ENCODE measurements at regions not wholly inside any gene's neighbourhood (a gene's known extent, or its start where the extent isn't known, plus 50 kb on each side); places are given as distances from the start of the nearest gene placed in this dataset.

DNA sequence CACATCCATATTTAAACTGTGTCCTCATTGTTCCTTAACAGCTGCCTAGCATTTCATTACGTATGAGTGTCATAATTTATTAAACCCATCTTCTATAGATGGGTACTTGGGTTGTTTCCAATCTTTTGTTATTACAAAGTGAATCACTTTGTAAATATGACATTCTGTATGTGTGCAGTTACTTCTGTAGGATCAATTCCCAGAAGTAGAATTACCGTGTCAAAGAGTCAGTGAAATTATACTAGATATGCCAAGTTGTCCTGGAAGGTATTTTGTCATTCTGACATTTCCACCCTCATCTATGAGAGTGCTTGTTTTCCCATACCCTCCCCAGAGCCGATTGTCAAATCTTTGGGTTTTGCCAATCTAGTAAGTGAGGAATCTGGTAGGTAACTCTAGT lies 194.5 kb upstream of the APCDD1 start:
- Histone ChIP-seq H3K4me1 (ENCODE audit: insufficient read depth) (peaks cover 5% of the 10 kb centered on the region), H3K4me3 (no peak overlapping the region), H3K27ac (no peak overlapping the region), H3K9me3 (no peaks in the 10 kb centered on the region), H3K27me3 (no peaks in the 10 kb centered on the region), H3K36me3 (no peaks in the 10 kb centered on the region)
- TF ChIP-seq POLR2A (IDR thresholded peaks at IDR 0.05) (no peak), EP300 (IDR thresholded peaks at IDR 0.05) (no peak)
- TF ChIP-seq, protein P1, sequence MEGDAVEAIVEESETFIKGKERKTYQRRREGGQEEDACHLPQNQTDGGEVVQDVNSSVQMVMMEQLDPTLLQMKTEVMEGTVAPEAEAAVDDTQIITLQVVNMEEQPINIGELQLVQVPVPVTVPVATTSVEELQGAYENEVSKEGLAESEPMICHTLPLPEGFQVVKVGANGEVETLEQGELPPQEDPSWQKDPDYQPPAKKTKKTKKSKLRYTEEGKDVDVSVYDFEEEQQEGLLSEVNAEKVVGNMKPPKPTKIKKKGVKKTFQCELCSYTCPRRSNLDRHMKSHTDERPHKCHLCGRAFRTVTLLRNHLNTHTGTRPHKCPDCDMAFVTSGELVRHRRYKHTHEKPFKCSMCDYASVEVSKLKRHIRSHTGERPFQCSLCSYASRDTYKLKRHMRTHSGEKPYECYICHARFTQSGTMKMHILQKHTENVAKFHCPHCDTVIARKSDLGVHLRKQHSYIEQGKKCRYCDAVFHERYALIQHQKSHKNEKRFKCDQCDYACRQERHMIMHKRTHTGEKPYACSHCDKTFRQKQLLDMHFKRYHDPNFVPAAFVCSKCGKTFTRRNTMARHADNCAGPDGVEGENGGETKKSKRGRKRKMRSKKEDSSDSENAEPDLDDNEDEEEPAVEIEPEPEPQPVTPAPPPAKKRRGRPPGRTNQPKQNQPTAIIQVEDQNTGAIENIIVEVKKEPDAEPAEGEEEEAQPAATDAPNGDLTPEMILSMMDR (IDR thresholded peaks at IDR 0.05), result no peak
- DNase-seq, result no peak
- intact Hi-C loops (cut with DNase I), result no loop called here
- 88 to 90% (median 89%) methylated on average over 3 of the region's 3 CpGs for WGBS, 3 donors

DNA sequence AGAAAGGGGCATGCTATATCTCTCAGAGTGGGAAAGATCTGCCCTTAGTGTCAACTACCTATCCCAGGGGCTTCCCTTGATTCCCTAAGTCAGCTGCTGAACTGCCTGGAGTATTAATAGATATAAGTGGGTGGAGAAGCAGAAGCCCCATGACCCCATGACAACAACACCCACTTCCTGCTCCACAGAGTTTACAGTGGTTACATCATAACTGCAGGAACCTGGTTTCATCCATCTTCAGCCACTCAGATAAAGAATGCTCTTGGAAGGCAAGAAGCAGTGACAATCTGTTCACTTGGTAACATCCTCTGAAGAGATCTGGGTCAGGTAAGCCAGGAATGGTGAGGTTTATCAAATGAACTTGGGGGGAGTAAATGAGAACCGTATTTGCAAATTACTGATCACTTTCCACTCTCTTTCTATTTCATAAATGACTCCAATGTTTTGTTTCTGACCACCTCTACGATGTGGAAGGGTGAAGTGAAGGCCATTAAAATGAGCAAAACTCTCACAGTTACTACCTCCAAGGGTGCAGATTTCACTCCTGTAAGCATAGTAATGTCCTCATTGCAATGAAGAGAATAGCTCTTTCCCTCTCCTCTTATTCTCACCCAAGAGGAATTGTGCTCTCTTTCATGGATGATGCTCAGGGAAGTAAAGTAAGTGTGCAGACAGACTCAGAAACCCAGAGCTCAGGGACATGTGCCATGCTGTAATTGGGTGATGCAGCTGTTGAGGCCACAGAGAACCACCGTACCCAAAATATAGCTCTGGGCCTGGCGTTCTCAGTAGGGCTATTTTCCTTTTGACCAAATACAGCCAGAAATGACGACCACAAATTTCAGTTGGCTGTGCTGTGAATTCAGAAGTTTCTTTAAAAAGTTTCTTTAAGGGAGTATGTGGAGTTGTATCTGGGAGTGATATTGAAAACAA lies 192.8 kb upstream of the APCDD1 start:
- intact Hi-C loops (cut with DNase I), result no loop called here
- no peaks in the 10 kb centered on the region for H3K9me3 ChIP-seq
- DNase-seq, result no peak
- 90 to 92% (median 91%) methylated on average over 5 of the region's 5 CpGs for WGBS, 3 donors
- peaks cover 5% of the 10 kb centered on the region for H3K4me1 ChIP-seq (ENCODE audit: insufficient read depth)
- no peak overlapping the region for H3K27ac ChIP-seq
- no peak overlapping the region for H3K4me3 ChIP-seq
- no peaks in the 10 kb centered on the region for H3K27me3 ChIP-seq
- TF ChIP-seq EP300 (IDR thresholded peaks at IDR 0.05) (no peak), POLR2A (IDR thresholded peaks at IDR 0.05) (no peak)
- TF ChIP-seq, protein P1 (IDR thresholded peaks at IDR 0.05), result no peak
- no peaks in the 10 kb centered on the region for H3K36me3 ChIP-seq

DNA sequence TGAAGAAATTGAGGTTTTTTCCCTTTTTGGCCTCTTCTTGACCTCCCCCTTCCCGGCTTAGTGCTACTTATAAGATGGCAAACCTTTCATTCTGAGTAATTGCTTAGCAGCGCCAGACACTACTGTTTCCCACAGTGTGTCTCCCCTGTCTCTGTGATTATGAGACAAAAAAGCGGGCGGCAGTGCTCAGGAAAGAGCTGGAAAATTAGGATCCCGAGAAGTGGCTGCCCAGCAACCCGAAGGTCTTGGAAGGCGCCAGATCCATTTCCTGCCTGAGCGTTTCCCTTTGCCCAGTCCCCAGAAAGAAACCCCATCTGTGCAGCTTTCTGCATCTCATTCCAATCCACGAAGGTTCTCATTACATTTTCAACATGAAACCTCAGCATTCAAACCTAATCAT lies 191.9 kb upstream of the APCDD1 start:
- no peaks in the 10 kb centered on the region for H3K27me3 ChIP-seq
- intact Hi-C loops (cut with DNase I), result no loop called here
- 92 to 93% (median 93%) methylated on average over 9 of the region's 9 CpGs for WGBS, 3 donors
- no peak overlapping the region for H3K4me3 ChIP-seq
- peaks cover 5% of the 10 kb centered on the region for H3K4me1 ChIP-seq (ENCODE audit: insufficient read depth)
- no peaks in the 10 kb centered on the region for H3K9me3 ChIP-seq
- TF ChIP-seq, protein P1 (IDR thresholded peaks at IDR 0.05), result no peak
- TF ChIP-seq POLR2A (IDR thresholded peaks at IDR 0.05) (no peak), EP300 (IDR thresholded peaks at IDR 0.05) (no peak)
- no peak overlapping the region for H3K27ac ChIP-seq
- H3K36me3 ChIP-seq, result no peaks in the 10 kb centered on the region
- no peak for DNase-seq

DNA sequence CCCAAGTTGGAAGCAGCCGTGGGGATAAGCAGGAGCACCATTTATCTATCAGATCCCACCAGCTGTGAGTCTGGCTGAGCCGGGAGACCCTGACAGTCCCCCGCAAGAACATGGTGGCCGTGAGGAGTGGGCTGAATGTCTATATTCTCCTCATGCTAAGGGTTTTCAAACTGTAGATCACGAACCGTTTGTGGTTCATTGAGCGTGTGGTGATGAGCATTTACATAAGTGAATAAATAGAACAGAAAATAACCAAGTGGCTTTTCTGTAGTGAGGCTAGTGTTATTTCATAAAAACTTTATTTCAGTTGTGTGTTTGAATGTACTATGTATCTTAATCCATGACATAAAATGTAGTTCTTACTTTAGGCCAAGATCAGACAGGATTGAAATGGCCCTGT lies 190.2 kb upstream of the APCDD1 start:
- Histone ChIP-seq H3K27me3 (no peaks in the 10 kb centered on the region), H3K36me3 (no peaks in the 10 kb centered on the region), H3K27ac (no peak overlapping the region), H3K4me1 (ENCODE audit: insufficient read depth) (peaks cover 6% of the 10 kb centered on the region), H3K4me3 (no peak overlapping the region), H3K9me3 (no peaks in the 10 kb centered on the region)
- 93 to 98% (median 94%) methylated on average over 7 of the region's 7 CpGs for WGBS, 3 donors
- intact Hi-C loops (cut with DNase I), result no loop called here
- TF ChIP-seq POLR2A (IDR thresholded peaks at IDR 0.05) (no peak), EP300 (IDR thresholded peaks at IDR 0.05) (no peak)
- TF ChIP-seq, protein P1 (IDR thresholded peaks at IDR 0.05), result no peak
- no peak for DNase-seq

Data from ovary (tissue), 7 donors.